Stimulated activated CD4-positive, alpha-beta T cell treated with anti-CD3 and anti-CD28 coated beads, Interleukin-1b, Interleukin-23, amount 100 ng/mL, for 24 hours (primary cell): ENCODE measurements at regions not wholly inside any gene's neighbourhood (a gene's known extent, or its start where the extent isn't known, plus 50 kb on each side); places are given as distances from the start of the nearest gene placed in this dataset.

ENCODE experiments used
- DNase-seq, 4 experiments: peaks; one replicate each; pipeline ENCODE4 v3.0.0-alpha.2; 2020; ENCODE audit warnings: low read depth in 4 of 4, low spot score in 1 of 4

- DNase-seq, result no peak
Measured at GRCh38 chr10:9657530-9657929, 1360.1 kb upstream of the CELF2 start.

GRCh38 chr10:9668411-9668810, 1349.3 kb upstream of the CELF2 start:
- DNase-seq, result no peak

- no peak for DNase-seq
Measured at GRCh38 chr10:9670911-9671310, 1346.8 kb upstream of the CELF2 start.

- no peak for DNase-seq
Measured at GRCh38 chr10:9681655-9682054, 1336.0 kb upstream of the CELF2 start.

- DNase-seq, result no peak
Measured at GRCh38 chr10:9682802-9683201, 1334.9 kb upstream of the CELF2 start.

- DNase-seq, result no peak
Measured at GRCh38 chr10:9684186-9684585, 1333.5 kb upstream of the CELF2 start.

- DNase-seq, result no peak
Measured at GRCh38 chr10:9685596-9685995, 1332.1 kb upstream of the CELF2 start.

- no peak for DNase-seq
Measured at GRCh38 chr10:9688711-9689110, 1329.0 kb upstream of the CELF2 start.

GRCh38 chr10:9707216-9707615, 1310.5 kb upstream of the CELF2 start:
- DNase-seq, result no peak

- no peak for DNase-seq
Measured at GRCh38 chr10:9709849-9710248, 1307.8 kb upstream of the CELF2 start.

GRCh38 chr10:9712393-9712792, 1305.3 kb upstream of the CELF2 start:
- no peak for DNase-seq

GRCh38 chr10:9719246-9719645, 1298.4 kb upstream of the CELF2 start:
- DNase-seq, result no peak

- no peak for DNase-seq
Measured at GRCh38 chr10:9733766-9734165, 1283.9 kb upstream of the CELF2 start.

- DNase-seq, result no peak
Measured at GRCh38 chr10:9734218-9734617, 1283.5 kb upstream of the CELF2 start.

GRCh38 chr10:9735731-9736130, 1281.9 kb upstream of the CELF2 start:
- DNase-seq, result no peak

- no peak for DNase-seq
Measured at GRCh38 chr10:9743639-9744038, 1274.0 kb upstream of the CELF2 start.

- no peak for DNase-seq
Measured at GRCh38 chr10:9745158-9745557, 1272.5 kb upstream of the CELF2 start.

GRCh38 chr10:9757176-9757575, 1260.5 kb upstream of the CELF2 start:
- no peak for DNase-seq

GRCh38 chr10:9759596-9759995, 1258.1 kb upstream of the CELF2 start:
- no peak for DNase-seq

- no peak for DNase-seq
Measured at GRCh38 chr10:9762966-9763656, 1254.6 kb upstream of the CELF2 start.

- no peak for DNase-seq
Measured at GRCh38 chr10:9766762-9767161, 1250.9 kb upstream of the CELF2 start.

GRCh38 chr10:9781666-9782065, 1236.0 kb upstream of the CELF2 start:
- DNase-seq, result no peak

GRCh38 chr10:9786101-9786500, 1231.6 kb upstream of the CELF2 start:
- DNase-seq, result no peak

GRCh38 chr10:9786576-9786975, 1231.1 kb upstream of the CELF2 start:
- DNase-seq, result no peak
